ENCODE measurements at regions not wholly inside any gene's neighbourhood (a gene's known extent, or its start where the extent isn't known, plus 50 kb on each side); places are given as distances from the start of the nearest gene placed in this dataset.

DNA sequence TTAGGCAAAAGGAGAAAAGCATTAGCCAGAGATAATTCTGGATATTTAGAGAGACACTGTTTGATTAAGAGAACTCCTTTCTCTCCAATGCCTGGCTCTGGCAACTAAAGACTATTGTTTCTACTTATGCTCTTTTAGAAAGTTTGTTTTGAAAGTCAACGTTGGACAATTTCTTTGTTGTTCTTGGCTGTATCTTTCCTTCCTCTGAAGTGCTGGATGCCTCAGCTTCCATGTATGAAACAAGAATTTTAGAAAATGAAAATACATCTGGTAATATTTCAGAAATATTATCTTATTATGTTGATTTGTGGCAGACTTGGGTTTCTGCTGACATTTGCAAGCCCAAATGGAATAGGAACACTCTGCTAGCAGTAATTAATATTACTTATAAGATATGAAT is 382.6 kb downstream of the SNAPC1 start:
- TF ChIP-seq EP300 (IDR thresholded peaks at IDR 0.05) (no peak), POLR2AphosphoS5 (IDR thresholded peaks at IDR 0.05) (no peak), POLR2A (IDR thresholded peaks at IDR 0.05) (no peak)
- TF ChIP-seq, protein P1, sequence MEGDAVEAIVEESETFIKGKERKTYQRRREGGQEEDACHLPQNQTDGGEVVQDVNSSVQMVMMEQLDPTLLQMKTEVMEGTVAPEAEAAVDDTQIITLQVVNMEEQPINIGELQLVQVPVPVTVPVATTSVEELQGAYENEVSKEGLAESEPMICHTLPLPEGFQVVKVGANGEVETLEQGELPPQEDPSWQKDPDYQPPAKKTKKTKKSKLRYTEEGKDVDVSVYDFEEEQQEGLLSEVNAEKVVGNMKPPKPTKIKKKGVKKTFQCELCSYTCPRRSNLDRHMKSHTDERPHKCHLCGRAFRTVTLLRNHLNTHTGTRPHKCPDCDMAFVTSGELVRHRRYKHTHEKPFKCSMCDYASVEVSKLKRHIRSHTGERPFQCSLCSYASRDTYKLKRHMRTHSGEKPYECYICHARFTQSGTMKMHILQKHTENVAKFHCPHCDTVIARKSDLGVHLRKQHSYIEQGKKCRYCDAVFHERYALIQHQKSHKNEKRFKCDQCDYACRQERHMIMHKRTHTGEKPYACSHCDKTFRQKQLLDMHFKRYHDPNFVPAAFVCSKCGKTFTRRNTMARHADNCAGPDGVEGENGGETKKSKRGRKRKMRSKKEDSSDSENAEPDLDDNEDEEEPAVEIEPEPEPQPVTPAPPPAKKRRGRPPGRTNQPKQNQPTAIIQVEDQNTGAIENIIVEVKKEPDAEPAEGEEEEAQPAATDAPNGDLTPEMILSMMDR (IDR thresholded peaks at IDR 0.05) = no peak
